Activated T-helper 1 cell treated with anti-CD3 and anti-CD28 coated beads, Interleukin-12 subunit alpha, Interleukin-12 subunit beta, Interleukin-2, Interleukin-4 antibody, amounts not matched to agents 30 ng/mL and 10 ng/mL and 1 ng/mL, durations not matched to agents 14 hours and 24 hours and 36 hours (primary cell): ENCODE measurements at regions not wholly inside any gene's neighbourhood (a gene's known extent, or its start where the extent isn't known, plus 50 kb on each side); places are given as distances from the start of the nearest gene placed in this dataset.
"Not testable (repeated sequence)": the region's sequence is repeated elsewhere in the genome, so short reads cannot be mapped to it uniquely, and the experiment has no call there.

ENCODE experiments used
- DNase-seq: peaks from one replicate; pipeline ENCODE4 v3.0.0; 2021; ENCODE audit warnings: low spot score
- H3K27ac Mint-ChIP-seq: one replicate; pipeline ENCODE4 v1.8.0; 2021; ENCODE audit warnings: mild to moderate bottlenecking, mixed read lengths
- H3K27me3 Mint-ChIP-seq: one replicate; pipeline ENCODE4 v1.8.0; 2022; ENCODE audit warnings: mild to moderate bottlenecking, moderate library complexity, mixed read lengths; ENCODE audit not compliant: insufficient read depth
- H3K36me3 Mint-ChIP-seq: one replicate; pipeline ENCODE4 v1.8.0; 2021; ENCODE audit warnings: low read depth, mixed read lengths
- H3K4me1 Mint-ChIP-seq: one replicate; pipeline ENCODE4 v1.8.0; 2021; ENCODE audit warnings: low read depth, mixed read lengths
- H3K4me3 Mint-ChIP-seq: one replicate; pipeline ENCODE4 v1.8.0; 2021; ENCODE audit warnings: mild to moderate bottlenecking, moderate library complexity, mixed read lengths
- H3K9me3 Mint-ChIP-seq: one replicate; pipeline ENCODE4 v1.8.0; 2021; ENCODE audit warnings: mixed read lengths
- intact Hi-C: fragments of 100-400 bp; cut with micrococcal nuclease; formaldehyde crosslinking; loops from one replicate; pipeline ENCODE4 v1.15.1; 2024

- DNase-seq, H3K9me3 Mint-ChIP-seq, intact Hi-C loops, H3K27ac Mint-ChIP-seq, H3K4me1 Mint-ChIP-seq, H3K36me3 Mint-ChIP-seq, H3K4me3 Mint-ChIP-seq, H3K27me3 Mint-ChIP-seq: not testable (repeated sequence)
These were observed 224.2 kb upstream of the SGCG start for GRCh38 chr13:22956456-22957115.

GRCh38 chr13:22959859-22960258 is 220.9 kb upstream of the SGCG start:
- DNase-seq, intact Hi-C loops, H3K4me3 Mint-ChIP-seq, H3K4me1 Mint-ChIP-seq, H3K36me3 Mint-ChIP-seq, H3K27me3 Mint-ChIP-seq, H3K27ac Mint-ChIP-seq, H3K9me3 Mint-ChIP-seq: not testable (repeated sequence)

- intact Hi-C loops, result no loop called here
- Mint-ChIP-seq H3K4me3 (no peak overlapping the region), H3K4me1 (no peaks in the 10 kb centered on the region), H3K27ac (no peak overlapping the region), H3K27me3 (no peaks in the 10 kb centered on the region), H3K9me3 (no peaks in the 10 kb centered on the region), H3K36me3 (no peaks in the 10 kb centered on the region)
- no peak for DNase-seq
These were observed 220.0 kb upstream of the SGCG start for GRCh38 chr13:22960827-22961226.

DNA sequence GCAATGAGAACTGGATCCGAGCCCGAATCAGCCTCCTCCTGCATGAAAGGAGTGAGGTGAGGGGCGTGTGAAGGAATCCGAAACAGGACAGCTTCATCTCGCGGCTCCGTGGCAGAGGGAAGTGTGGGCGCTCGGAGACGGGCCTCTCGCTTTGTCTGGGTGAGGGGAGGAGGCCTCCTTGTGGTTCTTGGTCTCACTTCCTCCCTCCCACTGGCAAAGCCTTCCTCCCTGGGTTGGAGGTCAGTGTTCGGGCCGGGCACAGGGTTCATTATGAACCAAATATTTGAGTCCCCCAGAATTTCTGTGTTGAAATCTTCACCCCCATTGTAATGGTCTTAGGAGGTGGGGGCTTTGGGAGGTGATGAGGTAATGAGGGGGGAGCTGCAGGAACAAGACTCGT is 219.4 kb upstream of the SGCG start:
- H3K27me3 Mint-ChIP-seq, H3K9me3 Mint-ChIP-seq, intact Hi-C loops, H3K4me1 Mint-ChIP-seq, H3K36me3 Mint-ChIP-seq, DNase-seq, H3K4me3 Mint-ChIP-seq, H3K27ac Mint-ChIP-seq: not testable (repeated sequence)

- intact Hi-C loops, result no loop called here
- Mint-ChIP-seq H3K4me3 (no peak overlapping the region), H3K27me3 (no peaks in the 10 kb centered on the region), H3K9me3 (no peaks in the 10 kb centered on the region), H3K4me1 (no peaks in the 10 kb centered on the region), H3K27ac (no peak overlapping the region), H3K36me3 (no peaks in the 10 kb centered on the region)
- no peak for DNase-seq
These were observed 218.8 kb upstream of the SGCG start for GRCh38 chr13:22961835-22962537.

GRCh38 chr13:22963384-22964053 is 217.3 kb upstream of the SGCG start:
- intact Hi-C loops, H3K4me1 Mint-ChIP-seq, DNase-seq, H3K27me3 Mint-ChIP-seq, H3K36me3 Mint-ChIP-seq, H3K9me3 Mint-ChIP-seq, H3K27ac Mint-ChIP-seq, H3K4me3 Mint-ChIP-seq: not testable (repeated sequence)

DNA sequence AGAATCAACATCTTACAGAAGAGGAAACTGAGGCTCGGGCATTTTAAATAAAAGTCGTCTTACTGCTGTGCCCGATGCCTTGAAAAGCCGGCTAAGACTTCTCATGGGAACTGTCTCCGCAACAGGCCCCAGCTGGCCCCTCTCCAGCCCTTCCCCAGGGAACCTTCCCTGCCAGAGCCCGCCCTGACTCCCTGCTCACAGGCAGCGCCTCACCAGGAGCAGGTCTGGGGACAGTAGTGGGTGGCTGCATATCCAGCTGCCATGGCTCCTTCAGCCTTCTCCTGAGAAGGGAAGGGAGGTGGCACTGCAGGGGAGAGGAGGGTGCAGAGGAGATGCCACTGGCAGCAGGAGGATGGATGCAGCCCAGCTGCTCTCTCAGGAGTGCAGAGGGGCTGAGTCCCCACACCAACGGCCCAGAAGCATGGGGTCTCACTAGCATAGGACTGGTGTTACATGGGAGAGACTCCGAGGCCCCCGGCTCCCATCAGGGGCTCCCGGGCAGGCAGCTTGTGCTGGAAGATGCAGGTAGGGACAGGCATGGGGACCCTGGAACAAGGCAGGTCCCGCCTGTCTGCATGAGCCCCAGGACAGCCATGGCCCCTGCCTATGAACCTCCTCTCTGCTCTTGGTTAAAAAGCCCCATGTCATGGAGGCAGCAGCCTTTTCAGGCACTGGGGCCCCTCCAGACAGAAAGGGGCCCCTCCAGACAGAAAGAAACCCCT is 216.4 kb upstream of the SGCG start:
- no peaks in the 10 kb centered on the region for H3K27me3 Mint-ChIP-seq
- intact Hi-C loops, result no loop called here
- H3K4me1 Mint-ChIP-seq, result no peaks in the 10 kb centered on the region

DNA sequence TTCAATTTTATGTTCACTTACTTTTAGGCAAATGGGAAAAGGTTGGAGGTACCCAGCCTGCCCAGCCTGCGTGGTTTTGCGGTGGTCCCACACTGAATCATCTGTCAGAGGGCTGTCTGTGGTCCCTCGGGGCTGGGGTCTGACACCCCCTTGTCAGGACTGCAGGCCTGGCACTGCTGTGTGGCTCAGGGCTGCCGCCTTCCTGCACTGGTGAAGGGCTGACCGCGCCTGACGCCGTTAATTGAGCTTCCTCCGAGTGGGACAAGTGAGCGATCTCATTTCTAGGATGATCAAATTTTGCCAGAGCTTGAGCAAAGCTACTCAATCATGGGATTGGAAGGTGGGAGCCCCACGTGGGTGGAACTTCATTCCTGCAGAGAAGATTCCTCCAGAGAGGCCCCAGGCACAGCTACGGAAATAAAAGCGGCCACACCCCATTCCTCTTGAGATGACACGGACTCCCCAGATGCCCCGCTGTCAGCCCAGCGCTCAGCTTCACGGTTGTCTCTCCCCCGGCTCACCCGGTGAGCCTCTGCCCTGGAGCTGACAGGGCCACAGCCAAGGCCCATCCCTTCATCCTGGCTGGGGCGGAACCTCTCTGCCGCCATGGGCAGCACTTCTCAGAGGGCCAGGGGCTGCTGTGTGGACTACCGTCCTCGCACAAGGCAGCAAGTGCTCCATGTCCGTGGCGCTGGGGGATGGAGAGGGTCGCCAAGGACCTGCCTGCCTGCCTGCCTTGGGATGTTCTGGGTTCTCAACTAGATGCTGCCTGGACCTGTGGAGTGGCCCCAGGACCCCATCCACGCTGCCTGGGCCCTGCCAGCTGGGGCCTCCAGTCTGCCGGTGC is 215.5 kb upstream of the SGCG start:
- H3K4me1 Mint-ChIP-seq, DNase-seq, H3K9me3 Mint-ChIP-seq, H3K36me3 Mint-ChIP-seq, H3K4me3 Mint-ChIP-seq, intact Hi-C loops, H3K27ac Mint-ChIP-seq, H3K27me3 Mint-ChIP-seq: not testable (repeated sequence)

More for the DNA sequence above, 216.4 kb upstream of the SGCG start:
- Mint-ChIP-seq H3K27ac (no peak overlapping the region), H3K9me3 (no peaks in the 10 kb centered on the region), H3K4me3 (no peak overlapping the region), H3K36me3 (no peaks in the 10 kb centered on the region)
- no peak for DNase-seq

GRCh38 chr13:22965858-22966239 is 214.9 kb upstream of the SGCG start:
- intact Hi-C loops, H3K9me3 Mint-ChIP-seq, H3K4me3 Mint-ChIP-seq, H3K27ac Mint-ChIP-seq, DNase-seq, H3K4me1 Mint-ChIP-seq, H3K36me3 Mint-ChIP-seq, H3K27me3 Mint-ChIP-seq: not testable (repeated sequence)

- DNase-seq, H3K9me3 Mint-ChIP-seq, H3K4me1 Mint-ChIP-seq, H3K36me3 Mint-ChIP-seq, H3K27me3 Mint-ChIP-seq, H3K27ac Mint-ChIP-seq, intact Hi-C loops, H3K4me3 Mint-ChIP-seq: not testable (repeated sequence)
These were observed 214.0 kb upstream of the SGCG start for GRCh38 chr13:22966753-22967152.

- Mint-ChIP-seq H3K27me3 (no peaks in the 10 kb centered on the region), H3K27ac (no peak overlapping the region), H3K9me3 (no peaks in the 10 kb centered on the region), H3K4me3 (no peak overlapping the region), H3K4me1 (no peaks in the 10 kb centered on the region), H3K36me3 (no peaks in the 10 kb centered on the region)
- DNase-seq, result no peak
- intact Hi-C loops, result no loop called here
These were observed 213.1 kb upstream of the SGCG start for GRCh38 chr13:22967669-22968068.

- intact Hi-C loops, result no loop called here
- no peak overlapping the region for H3K27ac Mint-ChIP-seq
- H3K4me1 Mint-ChIP-seq, result no peaks in the 10 kb centered on the region
- no peak overlapping the region for H3K4me3 Mint-ChIP-seq
- H3K27me3 Mint-ChIP-seq, result no peaks in the 10 kb centered on the region
- peaks cover 5% of the 10 kb centered on the region for H3K9me3 Mint-ChIP-seq
- no peak for DNase-seq
- no peaks in the 10 kb centered on the region for H3K36me3 Mint-ChIP-seq
These were observed 200.8 kb upstream of the SGCG start for GRCh38 chr13:22979952-22980351.
